Stimulated activated CD4-positive, alpha-beta T cell treated with anti-CD3 and anti-CD28 coated beads, Interleukin-1b, Interleukin-23, amount 100 ng/mL, for 48 hours (primary cell): ENCODE measurements at regions not wholly inside any gene's neighbourhood (a gene's known extent, or its start where the extent isn't known, plus 50 kb on each side); places are given as distances from the start of the nearest gene placed in this dataset.
A peak's percentile ranks its signal among the peaks of the same experiment; 100 is the strongest.

Experiments used
- DNase-seq: peaks from one replicate; pipeline ENCODE4 v3.0.0-alpha.2; 2020

DNA sequence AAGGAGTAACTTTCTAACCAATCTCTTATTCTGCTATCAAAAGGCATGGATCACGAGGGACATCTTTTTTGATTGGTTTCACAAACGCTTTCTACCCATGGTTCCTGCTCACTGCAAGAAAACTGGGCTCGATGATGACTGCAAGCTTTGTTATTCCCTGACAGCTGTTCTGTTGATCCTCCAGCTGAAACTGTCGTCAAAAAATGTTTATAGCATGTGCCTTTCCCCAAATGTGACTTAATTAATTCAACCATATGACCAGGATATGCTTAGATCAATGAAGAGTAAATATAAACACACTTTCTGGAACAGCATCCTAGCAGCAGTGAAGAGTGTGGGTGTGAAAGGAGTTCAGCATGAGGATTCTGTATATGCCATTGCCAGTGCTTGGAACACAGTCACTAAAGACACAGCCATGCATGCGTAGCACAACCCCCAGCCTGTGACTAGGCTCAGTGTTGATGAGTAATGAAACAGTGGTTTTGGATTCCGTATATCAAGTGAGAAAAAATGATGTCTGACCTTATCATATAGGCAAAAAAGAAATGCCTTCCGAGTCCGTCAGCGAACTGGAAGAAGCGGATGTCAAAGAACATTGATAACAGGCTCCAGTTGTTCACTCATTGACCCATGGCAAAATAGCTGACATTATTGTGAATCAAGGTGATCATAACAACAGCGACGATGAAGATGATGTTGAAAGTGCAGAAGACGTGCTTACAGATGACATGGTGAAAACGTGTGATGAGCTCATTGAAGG, 347.4 kb downstream of the FGF9 start:
- no peak for DNase-seq

DNA sequence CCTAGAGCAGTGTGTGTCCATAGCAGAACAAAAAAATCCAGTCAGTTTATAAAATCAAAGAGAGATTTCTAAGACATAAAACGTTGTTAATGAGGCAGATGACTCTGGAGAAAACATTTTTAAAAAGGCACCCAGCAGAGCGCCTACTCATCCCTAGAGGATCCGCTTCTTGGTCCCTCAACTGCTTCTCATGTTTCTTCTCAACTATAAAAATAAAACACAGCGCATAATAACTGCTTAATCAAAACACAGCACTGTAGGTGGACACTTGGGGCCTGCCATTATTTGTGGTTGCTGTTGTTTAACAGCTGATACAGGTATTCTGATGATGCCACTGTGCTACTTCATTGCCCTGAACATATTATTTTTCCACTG, 347.9 kb downstream of the FGF9 start:
- DNase-seq, result no peak

DNA sequence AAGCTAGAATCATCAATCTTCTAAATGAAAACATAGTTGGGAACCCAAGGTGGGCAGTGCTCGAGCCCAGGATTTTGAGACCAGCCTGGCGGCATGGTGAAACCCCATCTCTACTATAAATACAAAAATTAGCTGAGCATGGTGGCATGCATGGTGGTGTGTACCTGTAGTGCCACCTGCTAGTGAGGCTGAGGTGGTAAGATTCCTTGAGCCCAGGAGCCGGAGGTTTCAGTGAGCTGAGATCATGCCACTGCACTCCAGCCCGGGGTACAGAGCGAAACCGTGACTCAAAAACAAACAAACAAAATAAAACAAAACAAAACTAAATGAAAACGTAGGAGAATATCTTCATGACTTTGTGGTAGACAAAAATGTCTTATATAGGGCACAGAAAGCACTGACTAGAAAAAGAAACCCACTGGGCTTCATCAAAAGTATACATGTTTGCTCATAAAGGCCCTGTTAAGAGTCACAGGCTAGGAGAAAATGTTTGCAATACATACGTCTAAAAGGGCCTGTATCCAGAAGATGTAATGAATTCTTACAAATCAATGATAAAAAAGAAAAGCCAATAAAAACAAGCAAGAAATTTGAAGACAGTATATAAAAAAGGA, 353.6 kb downstream of the FGF9 start:
- no peak for DNase-seq

DNA sequence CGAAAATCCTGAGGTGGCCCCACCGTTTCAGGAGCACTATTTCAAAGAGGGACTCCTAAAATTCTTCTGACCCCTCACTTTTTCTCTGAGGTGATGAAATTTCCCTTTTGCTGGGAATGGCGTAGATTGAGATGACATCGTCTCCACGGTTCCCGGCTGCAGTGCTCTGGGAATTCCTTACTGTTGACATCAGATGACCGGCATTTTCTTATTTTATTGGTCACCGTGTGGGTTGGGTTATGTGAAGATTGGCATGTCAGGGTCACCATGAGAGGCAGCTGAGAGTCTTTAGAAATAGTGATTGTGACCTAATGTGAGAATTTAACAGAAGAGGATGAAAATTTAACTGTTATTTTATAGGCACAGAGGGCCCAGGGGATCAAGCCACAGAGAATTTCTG, 356.7 kb downstream of the FGF9 start:
- no peak for DNase-seq

DNA sequence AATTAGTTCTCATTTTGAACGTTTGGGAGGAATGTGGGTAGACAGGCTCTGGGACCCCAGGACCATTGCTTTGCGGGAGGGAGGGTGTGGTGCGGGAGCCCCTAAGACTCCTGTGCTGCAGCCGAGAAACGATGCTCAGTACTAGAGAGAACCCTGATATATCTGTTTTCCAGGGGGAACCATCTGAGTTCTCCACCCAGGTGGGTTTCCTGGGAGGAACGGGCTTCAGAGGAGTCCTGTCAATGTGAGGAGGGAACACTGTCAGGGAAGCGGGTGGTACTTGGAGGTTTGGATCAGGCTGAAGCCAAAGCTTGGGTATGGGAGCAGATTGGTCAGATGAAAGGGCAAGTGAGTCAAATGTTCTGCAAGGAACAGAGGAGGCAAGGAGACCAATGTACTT, 358.0 kb downstream of the FGF9 start:
- no peak for DNase-seq

DNA sequence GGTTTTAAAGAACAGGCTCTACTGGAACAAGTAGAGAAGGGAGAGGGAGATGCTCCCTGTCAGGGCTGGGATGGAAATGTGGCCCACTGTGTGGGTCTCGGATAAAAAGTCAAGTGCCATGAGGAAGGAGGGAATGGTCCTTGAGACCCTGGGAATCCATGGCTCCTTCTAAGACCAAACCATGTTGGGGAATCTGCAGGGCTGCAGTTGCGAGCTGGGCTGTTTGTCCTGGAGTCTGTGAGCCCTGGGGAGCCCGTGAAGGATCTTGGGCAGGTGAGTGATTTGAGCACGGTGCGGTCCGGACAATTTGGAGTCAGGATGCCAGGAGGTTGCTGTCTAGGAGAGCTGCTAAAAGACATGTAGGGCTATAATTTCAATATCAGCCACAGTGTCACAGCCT, 359.4 kb downstream of the FGF9 start:
- no peak for DNase-seq

DNA sequence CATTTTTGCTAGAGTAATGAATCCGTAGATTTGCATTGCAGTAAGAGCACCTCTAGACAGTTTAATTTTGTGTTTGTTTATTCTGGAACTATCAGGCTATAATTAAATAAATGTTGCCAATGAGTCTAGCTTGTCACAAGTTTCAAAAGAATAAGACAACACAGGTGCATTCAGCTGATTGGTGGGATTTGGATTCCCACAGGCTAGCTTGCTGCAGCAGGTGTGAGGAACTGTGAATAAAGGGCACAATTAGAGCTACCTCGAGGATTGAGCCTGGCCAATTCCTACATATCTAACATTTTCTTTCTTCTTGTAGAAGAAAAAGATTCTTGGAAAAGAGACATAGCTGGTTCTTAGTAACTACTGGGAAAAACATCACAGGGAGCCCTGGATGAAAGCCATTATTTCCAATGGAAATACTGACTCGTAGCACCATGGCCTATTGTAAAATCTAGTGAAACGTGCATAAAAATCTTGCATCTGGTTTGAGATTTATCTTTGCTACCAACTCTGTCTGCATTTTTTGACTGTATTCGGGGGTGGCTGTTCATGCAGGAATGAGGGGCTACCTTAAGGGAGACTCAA, 360.9 kb downstream of the FGF9 start:
- DNase-seq, result no peak

DNA sequence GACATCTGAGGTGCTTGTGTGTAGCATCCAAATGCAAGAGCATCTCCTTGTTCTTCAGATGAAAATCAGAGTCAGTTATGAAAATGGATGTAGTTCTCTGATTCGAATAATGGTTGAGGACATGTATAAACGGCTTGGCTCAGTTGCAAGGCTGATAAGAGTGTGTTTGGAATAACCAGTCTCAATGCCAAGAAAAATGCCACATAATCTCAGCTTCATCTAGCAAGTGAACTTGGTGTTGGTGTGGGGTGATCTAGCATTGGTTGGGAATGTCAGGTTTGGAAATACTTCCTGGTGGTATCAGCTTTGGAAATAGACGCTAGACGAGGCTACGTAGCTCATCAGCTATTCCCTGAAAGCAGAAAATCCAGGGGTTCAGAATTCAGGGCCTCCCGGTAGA, 362.0 kb downstream of the FGF9 start:
- DNase-seq, result no peak

DNA sequence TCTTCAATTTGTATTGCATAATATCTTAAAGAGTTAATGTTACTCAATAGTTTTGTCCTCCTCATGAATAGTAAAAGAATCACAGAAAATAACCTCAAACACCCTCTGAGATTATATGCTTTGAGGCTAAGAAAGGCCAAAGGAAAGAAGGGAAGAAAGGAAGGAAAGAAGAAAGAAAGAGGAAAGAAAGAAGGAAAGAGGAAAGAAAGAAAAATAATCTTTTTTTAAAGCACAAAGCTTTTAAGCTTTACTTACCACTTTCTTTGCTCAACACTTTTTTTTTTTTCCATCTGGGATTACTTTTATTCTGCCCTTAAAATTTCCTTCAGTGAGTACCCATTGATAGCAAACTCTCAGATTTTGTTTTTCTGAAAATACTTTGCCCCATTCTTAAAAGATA, 369.1 kb downstream of the FGF9 start:
- DNase-seq, result no peak

DNA sequence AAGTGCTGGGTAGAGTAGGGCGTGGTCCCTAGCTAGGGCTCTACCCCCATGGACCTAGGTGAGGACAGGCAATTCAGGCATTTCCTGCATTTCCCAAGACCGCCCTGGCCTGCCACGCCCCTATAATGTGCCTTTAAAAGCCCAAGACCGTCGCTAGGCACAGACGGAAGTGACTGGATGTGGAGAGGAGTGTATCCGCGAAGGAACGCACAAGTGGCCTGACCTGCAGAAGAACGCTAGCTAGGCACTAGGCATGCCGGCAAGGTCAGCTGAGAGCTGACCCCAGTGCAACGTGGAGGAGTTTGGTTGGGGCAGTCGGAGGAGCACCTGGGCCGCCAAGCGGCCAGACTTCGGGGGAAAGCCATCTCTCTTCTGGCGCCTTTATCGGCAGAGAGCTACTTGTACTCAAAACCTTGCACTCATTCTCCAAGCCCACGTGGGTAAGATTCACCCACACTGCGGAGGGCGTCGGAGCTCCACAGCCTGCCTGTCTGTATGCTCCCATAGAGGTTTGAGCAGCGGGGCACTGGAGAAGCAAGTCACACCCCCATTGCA, 370.0 kb downstream of the FGF9 start:
- DNase-seq, result no peak

DNA sequence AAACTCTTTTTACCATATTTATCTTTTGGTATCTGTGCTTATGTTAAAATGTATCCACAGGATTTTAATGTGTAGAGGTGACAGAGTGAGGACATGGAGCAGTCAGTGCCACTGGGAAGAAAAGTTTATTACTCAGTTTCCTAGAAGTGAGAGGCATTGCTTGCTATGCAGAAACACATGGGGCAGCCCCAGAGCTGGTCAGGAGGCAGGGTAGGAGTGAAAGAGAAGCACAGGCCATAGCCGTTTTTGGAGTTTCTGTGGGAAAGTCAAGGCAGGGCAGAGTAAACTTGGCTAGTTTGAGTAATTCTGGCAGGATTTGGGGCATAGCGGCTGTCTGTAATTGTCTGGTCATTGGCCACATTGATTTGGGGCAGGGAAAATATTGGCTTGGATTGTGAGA, 370.9 kb downstream of the FGF9 start:
- no peak for DNase-seq

DNA sequence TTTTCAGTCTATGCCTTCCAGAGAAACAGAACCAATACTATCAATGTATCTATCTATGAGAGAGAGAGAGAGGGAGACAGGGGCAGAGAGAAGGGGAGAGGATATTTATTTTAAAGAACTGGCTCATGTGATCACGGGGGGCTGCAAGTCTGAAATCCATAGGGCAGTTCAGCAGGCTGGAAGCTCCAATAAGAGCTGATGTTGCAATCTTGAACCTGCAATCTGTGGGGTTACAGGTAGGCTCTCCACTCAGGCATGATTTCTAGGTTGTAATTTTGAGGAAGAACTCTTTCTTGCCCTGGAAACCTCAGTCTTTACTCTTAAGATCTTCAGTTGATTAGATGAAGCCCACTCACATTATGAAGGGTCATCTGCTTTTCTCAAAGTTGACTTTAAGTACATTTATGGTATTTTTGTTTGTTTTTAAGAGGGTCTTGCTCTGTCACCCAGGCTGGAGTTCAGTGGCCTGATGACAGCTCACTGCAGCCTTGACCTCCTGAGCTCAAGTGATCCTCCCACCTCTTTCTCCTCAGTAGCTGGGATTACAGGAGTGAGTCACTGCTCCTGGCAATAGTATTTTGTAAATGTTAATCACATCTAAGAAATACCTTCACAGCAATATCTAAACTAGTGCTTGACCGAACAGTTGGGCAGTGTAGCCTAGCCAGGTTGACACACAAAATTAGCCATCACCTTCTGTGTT, 376.4 kb downstream of the FGF9 start:
- no peak for DNase-seq

DNA sequence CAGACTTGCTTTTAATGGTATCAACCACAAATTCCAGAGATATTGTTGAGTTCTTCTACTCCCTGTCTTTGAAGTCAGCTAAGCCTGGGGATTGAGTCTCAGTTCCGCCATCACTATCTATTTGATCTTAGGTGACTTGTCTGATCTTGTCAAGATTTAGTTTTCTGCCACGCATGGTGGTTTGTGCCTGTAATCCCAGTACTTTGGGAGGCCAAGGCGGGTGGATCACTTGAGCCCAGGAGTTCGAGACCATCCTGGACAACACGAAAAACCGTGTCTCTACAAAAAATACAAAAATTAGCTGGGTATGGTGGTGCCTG, 376.9 kb downstream of the FGF9 start:
- no peak for DNase-seq

DNA sequence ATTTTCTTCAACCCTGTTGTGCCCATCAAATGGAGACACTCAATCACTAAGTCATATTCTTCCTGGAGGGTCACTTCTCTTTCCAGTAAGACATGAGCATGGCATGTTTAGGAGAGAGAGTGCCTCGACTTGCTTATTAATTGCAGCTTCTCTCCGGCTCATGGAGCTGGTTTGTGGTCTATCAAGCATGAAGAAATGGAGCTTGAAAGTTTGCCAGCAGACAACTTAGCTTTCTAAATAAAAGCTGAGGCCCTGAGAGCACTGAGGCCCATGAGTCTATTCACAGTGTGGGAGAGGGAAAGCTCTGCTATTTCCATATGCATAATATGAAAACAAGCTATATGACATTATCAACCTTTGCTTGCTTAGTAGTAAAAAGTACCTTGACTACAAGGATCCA, 378.5 kb downstream of the FGF9 start:
- no peak for DNase-seq

DNA sequence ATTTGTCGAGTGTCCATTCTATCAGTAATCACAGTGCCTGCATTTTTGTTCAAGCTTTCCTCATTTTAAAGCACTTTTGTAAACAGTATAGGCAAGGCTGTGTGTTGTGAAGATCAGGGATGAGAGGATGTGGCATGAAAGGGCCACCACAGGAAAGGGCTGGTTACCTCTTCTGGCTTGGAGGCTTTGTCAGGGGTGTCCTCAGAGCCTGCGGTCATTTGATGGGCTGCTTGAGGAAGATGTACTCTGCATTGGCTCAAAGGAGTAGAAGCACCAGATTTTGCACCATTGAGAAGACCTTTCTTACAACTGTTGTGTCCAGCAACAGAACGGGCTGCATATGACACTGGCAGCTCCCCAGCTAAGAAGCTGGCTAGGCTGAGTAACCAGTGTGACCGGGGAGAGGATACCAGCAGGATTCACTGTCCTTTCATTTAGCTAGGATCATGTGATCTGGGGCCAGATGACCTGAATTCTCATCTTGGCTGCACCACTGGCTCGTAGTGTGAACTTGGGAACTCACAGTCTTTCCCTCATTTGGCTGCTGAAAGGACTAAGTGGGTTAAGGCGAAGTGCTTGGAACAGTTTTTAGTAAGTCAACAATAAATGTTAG, 380.2 kb downstream of the FGF9 start:
- DNase-seq, result no peak

DNA sequence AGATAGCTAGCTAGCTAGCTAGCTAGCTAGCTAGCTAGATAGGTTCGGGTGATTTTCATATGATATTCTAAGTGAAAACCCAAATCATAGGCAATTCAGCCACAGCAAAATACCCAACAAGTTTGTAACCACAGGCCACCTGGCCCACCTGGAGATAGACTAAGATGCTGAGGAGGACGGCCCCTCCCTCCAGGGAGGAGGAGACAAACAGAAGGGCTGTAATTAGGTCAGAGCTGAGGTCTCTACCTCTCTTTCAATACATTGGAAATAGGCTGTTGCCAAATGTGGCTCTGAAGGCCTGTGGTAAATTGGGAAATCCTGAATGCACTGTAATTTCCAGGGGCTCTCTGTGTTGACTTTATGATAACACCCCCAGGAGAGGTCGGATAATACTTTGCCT, 382.2 kb downstream of the FGF9 start:
- no peak for DNase-seq

DNA sequence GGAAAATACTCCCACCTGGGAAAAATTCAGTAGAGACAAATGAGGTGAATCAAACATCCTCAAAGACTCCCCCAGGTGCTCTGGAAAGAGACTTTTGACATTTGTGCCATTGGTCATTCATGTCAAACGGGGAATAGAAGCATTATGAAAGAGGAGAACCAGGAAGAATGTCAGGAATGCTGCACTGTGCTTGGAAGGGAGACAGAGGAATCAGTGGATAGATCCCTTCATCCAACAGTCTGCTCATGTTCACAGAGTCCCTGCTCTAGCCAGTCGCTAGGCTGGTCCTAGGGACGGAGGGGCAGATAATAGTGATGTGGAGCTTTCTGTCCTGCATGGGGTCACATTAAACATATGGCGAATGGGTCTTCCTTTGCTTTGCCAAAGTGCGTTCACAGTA, 384.4 kb downstream of the FGF9 start:
- DNase-seq, result no peak

DNA sequence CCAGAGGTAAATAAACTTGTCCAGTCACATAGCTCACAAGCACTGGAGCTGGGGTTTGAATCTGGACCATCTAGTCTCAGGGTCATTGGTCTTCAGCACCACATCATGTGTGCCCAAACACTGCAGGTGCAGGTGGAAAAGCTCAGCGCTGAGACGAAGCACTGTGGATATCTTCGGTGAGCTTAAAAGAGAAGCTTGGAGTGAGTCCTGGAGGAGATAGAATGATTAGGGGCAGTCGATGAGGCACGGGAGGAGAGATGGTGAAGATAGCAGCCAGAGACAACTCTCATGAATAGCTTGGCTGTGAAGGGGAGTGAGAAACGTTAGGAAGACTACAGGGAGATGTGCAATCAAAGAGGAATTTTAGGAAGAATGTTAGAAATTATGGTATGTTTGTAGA, 389.3 kb downstream of the FGF9 start:
- no peak for DNase-seq

DNA sequence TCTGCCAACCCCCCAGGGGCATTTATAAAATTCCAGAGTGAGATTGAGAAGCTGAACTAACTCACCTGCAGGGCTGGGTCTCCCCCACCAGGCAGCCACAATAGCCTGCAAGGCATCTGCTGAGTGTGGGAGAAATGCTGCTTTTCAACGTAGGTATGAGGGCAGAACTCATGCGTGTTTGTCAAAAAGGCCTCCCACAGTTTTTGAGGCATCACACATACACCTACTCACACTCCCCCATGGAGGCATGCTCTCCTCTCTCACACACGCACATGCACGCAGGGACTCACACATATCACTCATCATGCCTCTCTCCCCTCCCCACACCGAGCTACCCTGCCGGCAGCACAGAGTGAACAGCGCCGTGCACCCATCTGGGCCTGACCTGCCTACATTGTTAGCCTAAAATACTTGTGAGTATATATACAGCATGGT, 390.5 kb downstream of the FGF9 start:
- peak; percentile 61 for DNase-seq

DNA sequence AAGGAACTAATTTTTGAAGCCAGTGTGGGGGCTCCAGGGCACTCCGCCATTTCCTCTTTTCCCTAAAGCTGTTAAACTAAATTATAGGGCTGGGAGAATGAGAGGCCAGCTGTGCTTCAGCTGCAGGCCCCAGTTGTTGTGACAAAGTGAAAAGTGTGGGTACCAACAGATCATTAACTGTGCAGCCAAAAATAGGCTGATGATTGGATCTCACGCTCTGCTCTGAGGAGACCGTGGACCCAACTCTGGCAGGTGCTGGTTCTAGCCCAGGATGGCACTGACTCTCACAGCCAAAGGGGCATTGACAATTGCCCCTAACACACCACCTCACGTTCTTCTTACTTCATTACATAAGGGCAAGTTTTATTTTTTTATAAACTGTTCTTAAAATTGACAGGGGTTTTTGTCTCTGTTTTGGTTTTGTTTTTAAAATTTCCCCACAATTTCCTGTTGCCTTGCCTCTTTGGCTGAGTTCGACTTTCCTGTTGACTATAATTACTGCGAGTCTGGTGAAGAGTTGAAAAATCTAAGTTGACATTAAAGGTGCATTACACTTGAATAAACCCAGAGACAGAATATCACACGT, 391.0 kb downstream of the FGF9 start:
- no peak for DNase-seq

DNA sequence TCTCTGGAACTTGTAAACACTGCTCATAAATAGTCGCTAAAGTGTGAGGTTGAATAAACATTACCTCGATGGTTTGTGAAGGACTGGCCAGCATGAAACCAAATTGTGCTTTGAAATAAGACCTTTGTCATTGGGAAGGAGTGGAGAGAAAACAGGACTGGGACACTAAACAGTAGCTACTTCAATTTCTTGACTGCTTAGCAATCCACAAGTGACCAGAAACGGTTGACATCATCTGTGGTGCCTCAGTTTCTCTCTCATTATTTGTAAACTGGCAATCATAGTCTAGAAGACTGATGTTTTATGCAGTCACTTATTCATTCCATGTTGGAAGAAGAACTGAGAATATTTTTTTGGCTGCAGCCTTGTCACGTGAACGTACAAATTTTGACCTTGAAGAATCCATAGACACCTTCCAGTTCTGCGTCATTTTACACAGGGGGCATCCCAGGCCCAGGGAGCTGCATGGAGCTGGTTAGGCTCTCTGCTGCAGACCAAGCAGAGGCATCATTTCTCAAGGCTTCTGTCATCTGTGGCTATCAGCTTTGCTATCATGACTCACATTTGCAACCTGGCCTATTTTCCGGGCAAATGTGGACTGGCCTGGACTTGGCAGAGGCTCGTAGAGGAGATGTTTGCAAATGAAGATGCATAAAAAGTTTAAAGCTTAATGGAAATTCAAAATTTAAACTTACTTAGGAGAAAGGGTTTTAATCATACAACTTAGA, 391.8 kb downstream of the FGF9 start:
- no peak for DNase-seq

DNA sequence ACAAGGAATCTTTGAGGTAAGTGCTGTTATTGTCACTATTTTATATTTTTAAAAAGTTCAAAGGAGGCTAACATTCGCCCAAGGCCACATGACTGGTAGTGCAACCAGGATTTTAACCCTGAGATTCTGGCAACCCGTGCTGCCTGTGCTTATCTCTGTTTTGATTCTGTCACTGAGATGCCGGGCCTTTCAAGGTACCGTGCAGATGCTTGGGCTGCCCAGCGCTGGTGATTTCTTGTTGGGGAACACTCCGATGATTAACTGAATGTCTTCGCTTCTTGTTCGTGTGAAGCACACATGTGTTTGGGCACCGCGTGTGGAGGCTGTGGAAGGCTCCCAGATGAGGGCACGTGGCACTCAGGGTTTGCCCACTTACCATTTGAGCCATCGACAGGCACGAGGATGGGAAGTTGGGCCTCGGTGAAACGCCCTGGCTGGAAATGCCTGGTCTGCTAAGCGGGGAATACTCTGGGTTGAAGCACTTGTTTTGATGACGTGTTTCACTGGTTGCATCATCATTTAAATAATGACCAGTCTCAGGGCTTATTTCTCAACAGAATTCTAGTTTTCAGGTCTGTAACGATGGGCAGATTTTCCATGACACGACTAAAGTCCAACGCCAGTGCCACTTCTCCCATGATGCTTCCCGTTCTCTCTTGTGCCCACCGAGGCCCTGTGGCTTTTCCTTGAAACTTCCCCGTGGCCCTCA, 392.7 kb downstream of the FGF9 start:
- no peak for DNase-seq
